ENCODE measurements at regions not wholly inside any gene's neighbourhood (a gene's known extent, or its start where the extent isn't known, plus 50 kb on each side); places are given as distances from the start of the nearest gene placed in this dataset.

DNA sequence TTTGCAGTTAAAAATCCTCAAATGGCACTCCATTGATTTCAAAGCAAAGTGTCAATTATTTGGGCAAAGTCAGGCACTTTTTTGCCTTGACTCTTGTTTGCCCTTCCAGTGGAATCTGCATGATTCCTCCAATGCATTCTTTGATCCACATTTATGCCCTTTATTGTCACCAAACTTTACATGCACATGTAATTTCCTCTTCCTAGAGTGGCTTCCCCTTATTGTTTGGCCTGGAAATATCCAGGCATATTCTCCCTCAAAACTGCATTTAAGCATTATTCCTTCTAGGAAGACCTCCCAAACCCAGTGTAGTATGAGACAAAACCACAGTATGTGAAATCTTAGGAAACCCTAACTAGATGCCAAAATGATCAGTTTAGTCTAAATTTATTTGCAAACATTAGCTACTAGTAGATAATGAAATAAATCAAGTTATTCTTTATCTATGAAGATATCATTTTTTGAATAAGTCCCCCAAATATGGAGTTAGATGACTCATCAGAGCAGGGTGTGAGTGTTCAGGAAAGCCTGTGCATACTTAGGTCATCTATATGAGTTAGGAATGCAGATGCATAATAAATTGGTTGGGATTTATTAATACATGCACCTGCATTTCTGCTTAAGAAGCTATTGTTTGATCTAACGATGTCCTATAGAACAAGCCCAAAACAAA is 433.3 kb upstream of the TCF4 start:
- Mint-ChIP-seq H3K36me3 (no peaks in the 10 kb centered on the region), H3K9me3 (peaks cover 5 to 13% of the 10 kb centered on the region in 2 donors)

DNA sequence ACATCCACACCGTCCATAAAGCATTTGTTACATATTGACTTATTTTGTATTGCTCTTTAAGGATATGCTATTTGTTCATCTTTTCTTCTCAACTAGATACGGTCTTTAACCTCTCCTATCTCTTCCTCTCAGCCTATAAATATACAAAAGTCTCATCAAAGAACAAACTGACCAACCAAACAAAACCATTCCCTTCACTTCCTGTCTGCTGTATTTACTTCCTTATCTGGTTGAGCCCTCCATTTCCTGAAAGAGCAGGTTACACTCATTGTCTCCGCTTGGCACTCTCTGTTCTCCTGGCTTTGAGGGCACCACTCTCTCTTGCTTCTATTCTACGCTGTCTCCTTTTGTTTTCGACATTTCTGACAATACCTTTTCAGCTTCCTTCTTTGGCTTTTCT is 431.9 kb upstream of the TCF4 start:
- ATAC-seq, result no peak

More for the DNA sequence above, 433.3 kb upstream of the TCF4 start:
- DNase-seq (ENCODE audit: low spot score in 2 of 2) (no peak), ATAC-seq (no peak)
- no peak overlapping the region for H3K27ac Mint-ChIP-seq

GRCh38 chr18:56019156-56019555 is 431.2 kb upstream of the TCF4 start:
- H3K36me3 Mint-ChIP-seq, result no peaks in the 10 kb centered on the region
- H3K9me3 Mint-ChIP-seq, result peaks cover 5 to 13% of the 10 kb centered on the region in 2 donors
- ATAC-seq (no peak), DNase-seq (ENCODE audit: low spot score in 2 of 2) (no peak)
- H3K27ac Mint-ChIP-seq, result no peak overlapping the region

More for the DNA sequence above, 431.9 kb upstream of the TCF4 start:
- H3K9me3 Mint-ChIP-seq, result peaks cover 5 to 13% of the 10 kb centered on the region in 2 donors
- H3K27ac Mint-ChIP-seq, result no peak overlapping the region
- no peaks in the 10 kb centered on the region for H3K36me3 Mint-ChIP-seq
- DNase-seq (ENCODE audit: low spot score in 2 of 2), result no peak

DNA sequence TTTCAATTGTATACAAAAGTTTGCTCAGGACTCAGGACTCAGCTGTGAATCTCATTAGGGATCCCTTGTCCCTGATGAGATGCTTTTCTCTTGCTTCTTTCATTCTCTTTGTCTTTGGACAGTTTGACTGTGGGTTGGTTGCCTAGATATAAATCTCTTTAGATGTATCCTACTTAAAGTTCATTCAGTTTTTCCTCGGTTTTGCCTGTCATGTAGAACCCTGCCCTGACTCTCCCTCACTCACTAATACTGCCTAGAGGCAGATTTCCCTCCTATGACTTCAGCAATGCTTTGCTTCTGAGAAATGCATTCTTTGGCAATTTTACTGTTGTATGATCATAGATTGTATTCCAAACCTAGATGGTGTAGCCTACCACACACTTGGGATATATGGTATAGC is 421.4 kb upstream of the TCF4 start:
- ATAC-seq (no peak), DNase-seq (ENCODE audit: low spot score in 2 of 2) (no peak)
- Mint-ChIP-seq H3K27ac (no peak overlapping the region), H3K36me3 (peaks cover 0 to 5% of the 10 kb centered on the region in 2 donors), H3K9me3 (peaks cover 22% of the 10 kb centered on the region in 2 donors)

- H3K36me3 Mint-ChIP-seq, result no peaks in the 10 kb centered on the region
- no peak for ATAC-seq
- no peaks in the 10 kb centered on the region for H3K9me3 Mint-ChIP-seq
- no peak for DNase-seq (ENCODE audit: low spot score in 2 of 2)
- H3K27ac Mint-ChIP-seq, result no peak overlapping the region
Measured at GRCh38 chr18:56003720-56004088, 415.7 kb upstream of the TCF4 start.

DNA sequence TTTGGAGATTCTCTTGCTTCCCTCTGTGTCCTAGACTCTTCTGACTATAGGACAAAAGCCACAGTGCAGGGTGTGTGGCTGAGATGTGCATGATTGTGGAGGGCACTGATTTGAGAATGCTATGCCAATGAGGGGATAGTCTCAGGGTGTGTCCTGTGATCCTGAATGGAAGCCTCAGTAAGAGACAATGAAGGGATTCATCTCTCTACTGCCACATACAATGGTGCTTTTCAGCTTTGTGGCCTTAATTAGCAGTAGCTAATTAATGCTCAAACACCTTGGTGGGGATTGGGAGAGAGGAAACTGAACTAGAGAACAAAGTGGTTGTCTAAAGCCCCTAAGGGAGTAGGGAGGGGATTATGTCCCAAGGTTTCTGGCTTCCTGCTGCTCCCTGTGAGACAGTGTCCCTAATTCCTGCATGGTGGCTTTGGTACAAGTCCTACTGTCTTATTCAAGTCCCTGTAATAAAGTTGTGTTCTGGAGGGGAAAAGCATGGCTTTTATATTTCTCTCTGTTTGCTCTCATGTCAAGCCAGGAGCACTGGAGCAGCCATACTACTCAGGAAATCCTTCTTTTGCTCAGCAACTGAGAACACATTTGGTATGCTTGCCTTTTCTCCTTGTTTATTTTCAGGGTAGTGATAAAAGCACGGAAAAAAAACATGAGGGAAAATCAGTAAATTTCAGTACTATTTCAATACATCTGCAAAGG is 415.2 kb upstream of the TCF4 start:
- no peak overlapping the region for H3K27ac Mint-ChIP-seq
- DNase-seq (ENCODE audit: low spot score in 2 of 2), result no peak
- ATAC-seq, result no peak
- H3K9me3 Mint-ChIP-seq, result no peaks in the 10 kb centered on the region
- H3K36me3 Mint-ChIP-seq, result no peaks in the 10 kb centered on the region

GRCh38 chr18:56001576-56001975 is 413.6 kb upstream of the TCF4 start:
- Mint-ChIP-seq H3K36me3 (no peaks in the 10 kb centered on the region), H3K9me3 (peaks cover 0 to 3% of the 10 kb centered on the region in 2 donors), H3K27ac (no peak overlapping the region)
- DNase-seq (ENCODE audit: low spot score in 2 of 2) (no peak), ATAC-seq (no peak)

DNA sequence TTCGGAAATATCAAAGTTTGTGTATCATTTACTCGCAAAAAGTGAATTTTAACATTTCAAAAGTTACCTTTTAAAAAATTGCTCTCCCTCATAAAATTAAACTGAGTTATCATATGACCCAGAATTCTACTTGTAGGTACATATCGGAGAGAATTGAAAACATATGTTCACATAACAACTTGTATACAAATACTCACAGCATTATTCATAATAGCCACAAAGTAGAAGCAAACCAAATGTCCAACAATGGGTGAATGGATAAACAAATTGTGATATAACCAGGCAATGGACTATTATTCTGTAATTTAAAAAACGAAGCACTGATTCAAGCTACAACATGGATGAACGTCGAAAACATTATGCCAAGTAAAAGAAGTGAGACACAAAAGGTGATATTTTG is 412.0 kb upstream of the TCF4 start:
- H3K9me3 Mint-ChIP-seq, result peaks cover 3 to 5% of the 10 kb centered on the region in 2 donors
- no peak for ATAC-seq
- H3K36me3 Mint-ChIP-seq, result no peaks in the 10 kb centered on the region
- H3K27ac Mint-ChIP-seq, result no peak overlapping the region
- DNase-seq (ENCODE audit: low spot score in 2 of 2), result no peak

- ATAC-seq, result no peak
- peaks cover 3 to 5% of the 10 kb centered on the region in 2 donors for H3K9me3 Mint-ChIP-seq
- DNase-seq (ENCODE audit: low spot score in 2 of 2), result no peak
- H3K36me3 Mint-ChIP-seq, result no peaks in the 10 kb centered on the region
- H3K27ac Mint-ChIP-seq, result no peak overlapping the region
Measured at GRCh38 chr18:55999641-56000040, 411.6 kb upstream of the TCF4 start.

DNA sequence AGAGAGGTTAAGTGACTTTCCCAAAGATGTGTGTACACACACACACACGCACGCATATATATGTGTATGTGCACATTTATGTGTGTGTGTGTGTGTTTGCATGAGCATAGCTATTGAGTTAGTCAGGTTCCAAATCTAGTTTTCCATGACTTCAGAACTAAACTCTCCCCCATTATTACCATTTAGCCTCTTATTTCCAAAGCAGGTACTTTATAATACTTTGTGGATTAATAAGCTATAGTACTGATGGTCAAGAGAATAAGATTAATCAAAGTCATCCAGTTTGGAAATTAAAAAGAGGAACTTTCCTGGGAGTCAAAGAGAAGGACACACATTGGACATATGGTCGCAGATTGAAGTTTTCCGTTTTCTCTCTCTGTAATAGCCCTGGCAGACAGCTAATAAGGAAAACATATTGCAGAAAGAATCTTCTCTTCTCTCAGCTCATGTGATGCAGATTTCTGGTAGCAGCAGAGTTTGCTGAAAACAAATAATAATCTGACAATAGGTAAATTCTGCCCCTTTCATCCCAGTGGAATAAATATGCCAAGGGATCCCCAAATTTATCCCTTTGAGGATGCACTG is 410.9 kb upstream of the TCF4 start:
- DNase-seq (ENCODE audit: low spot score in 2 of 2) (no peak), ATAC-seq (no peak)
- Mint-ChIP-seq H3K9me3 (peaks cover 5 to 7% of the 10 kb centered on the region in 2 donors), H3K27ac (no peak overlapping the region), H3K36me3 (no peaks in the 10 kb centered on the region)

- H3K27ac Mint-ChIP-seq, result no peak overlapping the region
- DNase-seq (ENCODE audit: low spot score in 2 of 2) (no peak), ATAC-seq (no peak)
- H3K36me3 Mint-ChIP-seq, result no peaks in the 10 kb centered on the region
- H3K9me3 Mint-ChIP-seq, result peaks cover 5 to 7% of the 10 kb centered on the region in 2 donors
Measured at GRCh38 chr18:55998071-55998522, 410.1 kb upstream of the TCF4 start.

- peaks cover 5 to 7% of the 10 kb centered on the region in 2 donors for H3K9me3 Mint-ChIP-seq
- ATAC-seq (no peak), DNase-seq (ENCODE audit: low spot score in 2 of 2) (no peak)
- no peak overlapping the region for H3K27ac Mint-ChIP-seq
- no peaks in the 10 kb centered on the region for H3K36me3 Mint-ChIP-seq
Measured at GRCh38 chr18:55997151-55997561, 409.2 kb upstream of the TCF4 start.

GRCh38 chr18:55996717-55997116 is 408.7 kb upstream of the TCF4 start:
- ATAC-seq (no peak), DNase-seq (ENCODE audit: low spot score in 2 of 2) (no peak)
- peaks cover 5 to 7% of the 10 kb centered on the region in 2 donors for H3K9me3 Mint-ChIP-seq
- H3K36me3 Mint-ChIP-seq, result no peaks in the 10 kb centered on the region
- H3K27ac Mint-ChIP-seq, result no peak overlapping the region

DNA sequence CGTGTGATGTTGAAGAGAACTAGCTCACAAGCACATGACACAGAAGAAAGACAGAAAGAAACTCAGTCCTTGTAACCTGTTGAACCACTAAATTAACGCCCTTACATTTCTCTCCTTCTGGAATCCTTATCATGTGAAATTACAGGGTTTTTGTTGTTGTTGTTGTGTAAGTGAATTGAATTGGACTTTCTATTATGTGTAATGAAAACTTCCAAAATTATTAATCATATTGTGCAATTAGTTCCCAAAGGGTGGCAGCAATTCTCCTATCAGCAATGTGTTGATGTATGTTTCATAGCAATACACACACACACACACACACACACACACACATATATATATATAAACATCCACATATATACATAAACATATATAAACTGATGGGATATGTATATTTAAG is 402.2 kb upstream of the TCF4 start:
- ATAC-seq, result no peak
- H3K9me3 Mint-ChIP-seq, result peaks cover 0 to 4% of the 10 kb centered on the region in 2 donors
- no peak for DNase-seq (ENCODE audit: low spot score in 2 of 2)
- H3K36me3 Mint-ChIP-seq, result no peaks in the 10 kb centered on the region
- H3K27ac Mint-ChIP-seq, result no peak overlapping the region

- H3K9me3 Mint-ChIP-seq, result peaks cover 5 to 7% of the 10 kb centered on the region in 2 donors
- ATAC-seq, result no peak
Measured at GRCh38 chr18:55988537-55988936, 400.5 kb upstream of the TCF4 start.

DNA sequence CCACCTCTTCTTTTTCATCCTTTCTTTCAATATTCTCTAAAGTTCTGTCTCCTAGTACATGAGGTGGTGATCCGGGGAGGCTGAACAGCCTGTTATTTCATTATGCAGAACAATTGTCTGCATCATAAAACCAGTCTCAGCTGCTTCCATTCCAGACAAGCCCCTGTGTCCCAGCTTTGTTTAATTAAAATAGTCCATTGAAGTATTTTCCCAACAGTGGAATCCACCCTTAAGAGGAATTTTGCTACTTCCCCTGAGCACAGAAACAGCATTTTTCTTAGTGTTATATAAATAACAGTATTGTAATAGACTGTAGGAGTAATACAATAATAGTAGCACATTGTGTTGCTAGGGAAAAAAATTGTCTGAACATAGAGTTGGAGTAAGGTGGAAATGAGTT is 395.4 kb upstream of the TCF4 start:
- DNase-seq (ENCODE audit: low spot score in 2 of 2) (no peak), ATAC-seq (no peak)
- peaks cover 0 to 5% of the 10 kb centered on the region in 2 donors for H3K36me3 Mint-ChIP-seq
- no peak overlapping the region for H3K27ac Mint-ChIP-seq
- H3K9me3 Mint-ChIP-seq, result peaks cover 5 to 8% of the 10 kb centered on the region in 2 donors

More at GRCh38 chr18:55988537-55988936, 400.5 kb upstream of the TCF4 start:
- peaks cover 0 to 5% of the 10 kb centered on the region in 2 donors for H3K36me3 Mint-ChIP-seq
- no peak for DNase-seq (ENCODE audit: low spot score in 2 of 2)
- H3K27ac Mint-ChIP-seq, result no peak overlapping the region

GRCh38 chr18:55982992-55983391 is 395.0 kb upstream of the TCF4 start:
- Mint-ChIP-seq H3K36me3 (peaks cover 0 to 5% of the 10 kb centered on the region in 2 donors), H3K9me3 (peaks cover 5 to 8% of the 10 kb centered on the region in 2 donors), H3K27ac (no peak overlapping the region)
- ATAC-seq (no peak), DNase-seq (ENCODE audit: low spot score in 2 of 2) (no peak)
